GM12878 (cell line): ENCODE measurements at regions not wholly inside any gene's neighbourhood (a gene's known extent, or its start where the extent isn't known, plus 50 kb on each side); places are given as distances from the start of the nearest gene placed in this dataset.

ENCODE experiments used
- ATAC-seq: fragments of 200-7000 bp; cut with Tn5 transposase; 3 replicates; pipeline ENCODE4 v1.9.1; 2020; ENCODE audit warnings: mild to moderate bottlenecking, moderate library complexity
- BruUV-seq: library from RNA; stranded (reverse); fragments of 400-500 nt; replicated peaks from 2 replicates; lab custom pipeline; 2021; lab: Mats Ljungman, UMichigan
- CTCF ChIA-PET: fragments of 300-600 bp; sonication (Branson Sonifier 250); formaldehyde crosslinking; extraction: SDS; loops from one replicate; lab custom pipeline; 2021; ENCODE audit warnings: inconsistent platforms; lab: Yijun Ruan, JAX
- POLR2A ChIA-PET: fragments of 350-600 bp; formaldehyde crosslinking; extraction: SDS; loops from one replicate; lab custom pipeline; 2021; ENCODE audit warnings: inconsistent platforms; lab: Charles Lee
- RAD21 ChIA-PET: fragments of 300-600 bp; sonication (Branson Sonifier 250); formaldehyde crosslinking; loops from one replicate; lab custom pipeline; 2023; ENCODE audit warnings: antibody characterized with exemption; ENCODE audit not compliant: unreplicated experiment; lab: Charles Lee
- SMC1A ChIA-PET: fragments of 300-600 bp; sonication (Branson Sonifier 250); formaldehyde crosslinking; loops from one replicate; lab custom pipeline; 2023; ENCODE audit not compliant: unreplicated experiment, uncharacterized antibody; lab: Charles Lee
- DNase-seq: peaks from one replicate; pipeline ENCODE4 v3.0.0-alpha.2; 2011; ENCODE audit warnings: low read depth, low spot score
- FAIRE-seq: peaks from 3 replicates; lab custom pipeline; 2011; peaks lifted over from hg19 to GRCh38; lab: Jason Lieb, UNC
- H2AFZ ChIP-seq: 2 replicates; pipeline ENCODE4 v1.6.0; 2011; ENCODE audit warnings: low read depth, low read length, control low read depth; ENCODE audit not compliant: control insufficient read depth
- H3K27ac ChIP-seq: 2 replicates; pipeline ENCODE4 v1.5.1; 2011; ENCODE audit warnings: control low read depth; ENCODE audit not compliant: control insufficient read depth, insufficient read depth
- H3K27me3 ChIP-seq, 2 experiments: replicated peaks in 1 of 2; 2 replicates each; pipeline versions ENCODE4 v1.6.0 to v1.6.1; 2011; ENCODE audit warnings: low read length in 1 of 2; ENCODE audit not compliant: control insufficient read depth in 2 of 2, insufficient read depth in 2 of 2
- H3K36me3 ChIP-seq, 2 experiments: 2 replicates each; pipeline ENCODE4 v1.5.1; 2011; ENCODE audit warnings: low read length in 1 of 2; ENCODE audit not compliant: control insufficient read depth in 2 of 2, insufficient read depth in 2 of 2
- H3K4me1 ChIP-seq: 2 replicates; pipeline ENCODE4 v1.6.1; 2011; ENCODE audit warnings: mild to moderate bottlenecking, low read length, moderate library complexity, mixed read lengths; ENCODE audit not compliant: control insufficient read depth, insufficient read depth
- H3K4me2 ChIP-seq: 2 replicates; pipeline ENCODE4 v1.6.0; 2011; ENCODE audit warnings: control low read depth; ENCODE audit not compliant: control insufficient read depth, insufficient read depth
- H3K4me3 ChIP-seq: fragments of 200-600 bp; sonication (generic); 2 replicates; pipeline ENCODE4 v1.5.1; 2016
- H3K79me2 ChIP-seq: 2 replicates; pipeline ENCODE4 v1.6.0; 2011; ENCODE audit warnings: low read length; ENCODE audit not compliant: control insufficient read depth, insufficient read depth
- H3K9ac ChIP-seq: 2 replicates; pipeline ENCODE4 v1.8.0; 2011; ENCODE audit warnings: low read length, control low read depth, mixed read lengths; ENCODE audit not compliant: control insufficient read depth, insufficient read depth
- H3K9me3 ChIP-seq: replicated peaks from 3 replicates; pipeline ENCODE4 v1.5.1; 2011; ENCODE audit warnings: mild to moderate bottlenecking, low read length; ENCODE audit not compliant: control insufficient read depth, insufficient read depth
- H4K20me1 ChIP-seq: 2 replicates; pipeline ENCODE4 v1.6.0; 2011; ENCODE audit not compliant: control insufficient read depth, insufficient read depth
- BCL11A ChIP-seq: IDR thresholded peaks from 2 replicates; pipeline ENCODE4 v1.6.1; 2011; ENCODE audit warnings: low read depth, low read length
- ESRRA ChIP-seq: IDR thresholded peaks from 2 replicates; pipeline ENCODE4 v1.6.1; 2012; ENCODE audit warnings: mild to moderate bottlenecking, low read length, improper control_type of control experiment
- JUND ChIP-seq: IDR thresholded peaks from 2 replicates; pipeline ENCODE4 v1.6.1; 2012; ENCODE audit warnings: low read depth, mild to moderate bottlenecking, low read length, improper control_type of control experiment, moderate library complexity
- MEF2B ChIP-seq: fragments of 450-650 bp; IDR thresholded peaks from 2 replicates; pipeline ENCODE4 v1.6.1; 2018; ENCODE audit warnings: mild to moderate bottlenecking, moderate library complexity; ENCODE audit not compliant: partially characterized antibody, poor library complexity, severe bottlenecking
- NFIC ChIP-seq: IDR thresholded peaks from 2 replicates; pipeline ENCODE4 v1.6.1; 2012; ENCODE audit warnings: low read depth, mild to moderate bottlenecking, inconsistent platforms, low read length, moderate library complexity
- PAX5 ChIP-seq: IDR thresholded peaks from 2 replicates; pipeline ENCODE4 v1.6.1; 2011; ENCODE audit warnings: low read depth, low read length, borderline replicate concordance
- POLR2A ChIP-seq: IDR thresholded peaks from 2 replicates; pipeline ENCODE4 v1.6.1; 2011; ENCODE audit warnings: low read depth, mild to moderate bottlenecking, low read length
- in situ Hi-C: fragments of 300-500 bp; cut with MboI; formaldehyde crosslinking; loops from 9 replicates; pipeline ENCODE4 v1.14.3; 2018; ENCODE audit warnings: mixed read lengths
- intact Hi-C: fragments of 100-400 bp; cut with micrococcal nuclease; formaldehyde crosslinking; loops from one replicate; pipeline ENCODE4 v1.14.2; 2022; ENCODE audit not compliant: unreplicated experiment
- TF ChIP-seq, protein P1 (sequence below): fragments of 450-650 bp; IDR thresholded peaks from 2 replicates; pipeline ENCODE4 v1.6.1; 2016; ENCODE audit warnings: mild to moderate bottlenecking
- TF ChIP-seq, protein P2 (sequence below): fragments of 450-650 bp; formaldehyde crosslinking; IDR thresholded peaks from 2 replicates; pipeline ENCODE4 v1.4.0; 2022; ENCODE audit warnings: mild to moderate bottlenecking, moderate library complexity

DNA sequence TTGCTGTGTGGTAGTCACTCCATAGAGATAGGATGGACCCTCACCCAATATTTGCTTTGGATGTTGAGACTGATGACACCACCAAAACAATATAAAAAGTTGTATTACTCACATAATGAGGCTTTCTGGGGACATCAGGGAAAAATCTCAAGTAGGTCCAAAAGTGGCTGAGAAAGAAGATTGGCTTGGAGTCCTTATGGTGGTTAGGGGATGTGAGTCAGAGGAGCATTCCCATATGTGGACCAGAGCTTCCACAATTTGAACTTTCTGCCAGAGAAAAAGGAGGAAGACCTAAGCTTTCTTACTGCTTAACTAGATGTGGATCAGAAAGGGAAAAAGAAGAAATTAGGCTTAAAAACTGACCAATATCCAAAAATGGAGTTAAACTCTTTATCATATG is 460.5 kb downstream of the SH3BGRL start:
- no peak overlapping the region for H3K9ac ChIP-seq
- H3K9me3 ChIP-seq, result no peaks in the 10 kb centered on the region
- FAIRE-seq (no peak), ATAC-seq (no peak), DNase-seq (no peak)
- no peaks in the 10 kb centered on the region for H3K36me3 ChIP-seq
- no peak overlapping the region for H2AFZ ChIP-seq
- no peak overlapping the region for H3K4me2 ChIP-seq
- H3K79me2 ChIP-seq, result no peaks in the 10 kb centered on the region
- no TSS peak for BruUV-seq
- ChIA-PET CTCF (no interaction called here), POLR2A (no interaction called here), SMC1A (no interaction called here), RAD21 (no interaction called here)
- intact Hi-C loops, result no loop called here
- no peak overlapping the region for H3K27ac ChIP-seq
- no peak overlapping the region for H3K4me3 ChIP-seq
- in situ Hi-C loops, result no loop called here
- no peaks in the 10 kb centered on the region for H3K27me3 ChIP-seq
- no peaks in the 10 kb centered on the region for H4K20me1 ChIP-seq
- TF ChIP-seq MEF2B (no peak), PAX5 (no peak), JUND (no peak), NFIC (no peak), POLR2A (no peak), ESRRA (no peak), BCL11A (no peak)
- TF ChIP-seq, protein P1, sequence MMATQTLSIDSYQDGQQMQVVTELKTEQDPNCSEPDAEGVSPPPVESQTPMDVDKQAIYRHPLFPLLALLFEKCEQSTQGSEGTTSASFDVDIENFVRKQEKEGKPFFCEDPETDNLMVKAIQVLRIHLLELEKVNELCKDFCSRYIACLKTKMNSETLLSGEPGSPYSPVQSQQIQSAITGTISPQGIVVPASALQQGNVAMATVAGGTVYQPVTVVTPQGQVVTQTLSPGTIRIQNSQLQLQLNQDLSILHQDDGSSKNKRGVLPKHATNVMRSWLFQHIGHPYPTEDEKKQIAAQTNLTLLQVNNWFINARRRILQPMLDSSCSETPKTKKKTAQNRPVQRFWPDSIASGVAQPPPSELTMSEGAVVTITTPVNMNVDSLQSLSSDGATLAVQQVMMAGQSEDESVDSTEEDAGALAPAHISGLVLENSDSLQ, result no peak
- TF ChIP-seq, protein P2, sequence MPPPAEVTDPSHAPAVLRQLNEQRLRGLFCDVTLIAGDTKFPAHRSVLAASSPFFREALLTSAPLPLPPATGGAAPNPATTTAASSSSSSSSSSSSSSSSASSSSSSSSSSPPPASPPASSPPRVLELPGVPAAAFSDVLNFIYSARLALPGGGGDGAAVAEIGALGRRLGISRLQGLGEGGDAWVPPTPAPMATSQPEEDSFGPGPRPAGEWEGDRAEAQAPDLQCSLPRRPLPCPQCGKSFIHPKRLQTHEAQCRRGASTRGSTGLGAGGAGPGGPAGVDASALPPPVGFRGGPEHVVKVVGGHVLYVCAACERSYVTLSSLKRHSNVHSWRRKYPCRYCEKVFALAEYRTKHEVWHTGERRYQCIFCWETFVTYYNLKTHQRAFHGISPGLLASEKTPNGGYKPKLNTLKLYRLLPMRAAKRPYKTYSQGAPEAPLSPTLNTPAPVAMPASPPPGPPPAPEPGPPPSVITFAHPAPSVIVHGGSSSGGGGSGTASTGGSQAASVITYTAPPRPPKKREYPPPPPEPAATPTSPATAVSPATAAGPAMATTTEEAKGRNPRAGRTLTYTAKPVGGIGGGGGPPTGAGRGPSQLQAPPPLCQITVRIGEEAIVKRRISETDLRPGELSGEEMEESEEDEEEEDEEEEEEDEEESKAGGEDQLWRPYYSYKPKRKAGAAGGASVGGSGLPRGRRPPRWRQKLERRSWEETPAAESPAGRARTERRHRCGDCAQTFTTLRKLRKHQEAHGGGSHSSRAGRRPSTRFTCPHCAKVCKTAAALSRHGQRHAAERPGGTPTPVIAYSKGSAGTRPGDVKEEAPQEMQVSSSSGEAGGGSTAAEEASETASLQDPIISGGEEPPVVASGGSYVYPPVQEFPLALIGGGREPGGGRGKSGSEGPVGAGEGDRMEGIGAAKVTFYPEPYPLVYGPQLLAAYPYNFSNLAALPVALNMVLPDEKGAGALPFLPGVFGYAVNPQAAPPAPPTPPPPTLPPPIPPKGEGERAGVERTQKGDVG (CRISPR knock-in tag), result no peak
- TF ChIP-seq, all 136 proteins: peak for 0
- no peaks in the 10 kb centered on the region for H3K4me1 ChIP-seq
